ENCODE measurements at regions not wholly inside any gene's neighbourhood (a gene's known extent, or its start where the extent isn't known, plus 50 kb on each side); places are given as distances from the start of the nearest gene placed in this dataset.

DNA sequence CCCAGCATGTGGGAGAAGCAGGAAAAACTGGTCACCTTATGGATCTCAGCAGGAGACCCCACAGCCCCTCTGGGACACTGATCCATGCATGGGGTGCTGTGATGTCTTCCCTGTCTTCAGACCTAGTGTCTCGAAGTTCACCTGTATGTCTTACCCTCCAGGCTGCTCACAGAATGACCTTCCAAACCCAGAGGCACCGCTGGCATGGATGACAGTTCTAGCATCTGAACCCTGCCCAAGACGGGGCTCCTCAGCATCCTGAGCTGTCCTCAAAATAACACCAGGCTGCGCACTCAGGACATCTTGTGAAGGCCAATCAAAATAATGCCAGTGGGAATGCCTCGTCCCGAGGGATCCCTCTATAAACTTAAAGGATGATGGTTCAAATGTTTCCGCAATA, 824.9 kb downstream of the TBC1D22A start:
- DNase-seq (ENCODE audit: low spot score) = no peak

DNA sequence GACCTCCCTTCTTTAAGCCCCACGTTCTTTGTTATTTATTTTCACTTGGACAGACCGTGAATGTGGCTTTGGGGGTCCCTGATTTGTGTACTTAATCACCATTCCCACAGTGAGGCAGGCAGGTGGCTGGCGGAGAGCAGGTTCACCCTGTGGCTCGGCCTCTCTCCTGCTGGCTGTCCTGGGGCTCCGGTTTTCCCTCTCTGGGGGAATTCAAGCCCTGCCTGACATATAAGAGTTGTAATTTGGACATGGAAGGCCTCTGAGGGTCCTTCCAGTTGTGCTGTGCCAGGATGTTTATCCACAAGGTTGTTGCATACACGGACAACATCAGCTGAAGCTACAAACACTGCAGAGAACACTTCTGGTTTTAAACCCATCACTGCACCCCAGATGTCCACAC, 824.5 kb downstream of the TBC1D22A start:
- DNase-seq (ENCODE audit: low spot score) = no peak
- TF ChIP-seq, protein P1, sequence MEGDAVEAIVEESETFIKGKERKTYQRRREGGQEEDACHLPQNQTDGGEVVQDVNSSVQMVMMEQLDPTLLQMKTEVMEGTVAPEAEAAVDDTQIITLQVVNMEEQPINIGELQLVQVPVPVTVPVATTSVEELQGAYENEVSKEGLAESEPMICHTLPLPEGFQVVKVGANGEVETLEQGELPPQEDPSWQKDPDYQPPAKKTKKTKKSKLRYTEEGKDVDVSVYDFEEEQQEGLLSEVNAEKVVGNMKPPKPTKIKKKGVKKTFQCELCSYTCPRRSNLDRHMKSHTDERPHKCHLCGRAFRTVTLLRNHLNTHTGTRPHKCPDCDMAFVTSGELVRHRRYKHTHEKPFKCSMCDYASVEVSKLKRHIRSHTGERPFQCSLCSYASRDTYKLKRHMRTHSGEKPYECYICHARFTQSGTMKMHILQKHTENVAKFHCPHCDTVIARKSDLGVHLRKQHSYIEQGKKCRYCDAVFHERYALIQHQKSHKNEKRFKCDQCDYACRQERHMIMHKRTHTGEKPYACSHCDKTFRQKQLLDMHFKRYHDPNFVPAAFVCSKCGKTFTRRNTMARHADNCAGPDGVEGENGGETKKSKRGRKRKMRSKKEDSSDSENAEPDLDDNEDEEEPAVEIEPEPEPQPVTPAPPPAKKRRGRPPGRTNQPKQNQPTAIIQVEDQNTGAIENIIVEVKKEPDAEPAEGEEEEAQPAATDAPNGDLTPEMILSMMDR (IDR thresholded peaks at IDR 0.05; ENCODE audit: extremely low read depth, missing control alignments) = no peak

More for the DNA sequence above, 824.9 kb downstream of the TBC1D22A start:
- TF ChIP-seq, protein P1 (IDR thresholded peaks at IDR 0.05; ENCODE audit: extremely low read depth, missing control alignments) = no peak

DNA sequence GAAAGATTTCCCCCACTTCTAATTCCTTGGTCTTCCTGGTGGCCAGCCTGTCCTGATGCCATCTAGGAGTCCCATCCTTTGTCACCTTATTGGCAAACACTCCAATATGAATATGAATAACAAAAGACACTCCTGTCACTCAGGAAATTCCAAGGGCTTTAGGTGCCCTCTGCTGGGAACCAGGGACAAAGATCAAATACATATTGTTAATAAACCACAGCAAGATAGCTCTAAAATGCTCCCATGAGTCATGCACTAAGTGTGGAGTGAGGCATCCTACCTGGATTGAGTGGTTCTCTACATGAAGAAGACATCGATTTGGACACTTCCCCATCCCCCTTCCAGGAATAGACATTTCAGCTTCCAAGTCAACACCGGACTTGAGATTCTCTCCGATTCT, 823.6 kb downstream of the TBC1D22A start:
- TF ChIP-seq, protein P1 (IDR thresholded peaks at IDR 0.05; ENCODE audit: extremely low read depth, missing control alignments) = no peak
- no peak for DNase-seq (ENCODE audit: low spot score)

DNA sequence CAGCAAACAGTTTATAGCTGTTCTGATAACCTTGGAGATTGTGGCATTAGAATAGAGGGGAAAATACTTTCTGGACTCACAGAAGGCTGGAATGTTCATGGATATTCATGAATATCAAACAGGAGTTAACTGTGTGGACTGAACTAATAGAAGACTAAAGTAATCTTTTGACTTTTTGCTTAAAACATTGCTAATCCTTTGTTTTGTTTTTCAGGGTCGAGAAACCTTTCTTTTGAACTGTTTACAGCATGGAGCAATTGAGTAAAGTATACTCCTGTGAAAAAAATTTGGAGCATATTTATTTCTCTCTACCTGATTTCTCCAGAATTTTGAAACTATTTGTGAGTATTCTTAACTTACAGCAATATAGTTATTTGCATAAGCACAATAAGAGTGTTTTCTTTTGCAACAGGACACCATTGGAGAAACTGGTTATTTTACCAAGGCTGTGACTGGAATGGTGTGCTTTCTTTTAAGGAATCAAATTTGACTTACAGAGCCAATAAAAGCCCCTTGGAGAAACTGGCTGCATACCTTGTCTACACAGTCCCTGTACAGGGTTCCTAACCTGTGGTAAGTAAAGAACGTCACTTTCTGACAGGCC, 821.6 kb downstream of the TBC1D22A start:
- DNase-seq (ENCODE audit: low spot score) = no peak
- TF ChIP-seq, protein P1 (IDR thresholded peaks at IDR 0.05; ENCODE audit: extremely low read depth, missing control alignments) = no peak

DNA sequence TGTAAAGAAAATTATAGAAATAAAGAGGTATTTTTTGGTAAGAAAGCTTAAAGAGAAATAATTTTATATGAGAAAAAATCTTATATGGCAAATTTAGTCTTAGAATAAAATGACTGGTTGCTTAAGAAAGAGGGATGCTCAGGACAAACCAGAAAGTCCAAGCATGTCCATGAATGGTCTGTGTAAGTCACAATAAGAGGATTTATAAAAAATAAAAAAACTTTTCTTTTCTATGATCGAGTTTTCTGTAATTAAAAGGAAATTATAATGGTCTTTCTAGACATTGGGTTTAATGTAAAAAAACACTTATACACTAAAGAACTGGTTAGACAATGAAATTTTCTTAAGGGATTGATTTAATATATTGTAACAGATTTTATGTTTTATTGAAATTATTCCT, 819.6 kb downstream of the TBC1D22A start:
- DNase-seq (ENCODE audit: low spot score) = no peak
- TF ChIP-seq, protein P1 (IDR thresholded peaks at IDR 0.05; ENCODE audit: extremely low read depth, missing control alignments) = no peak

DNA sequence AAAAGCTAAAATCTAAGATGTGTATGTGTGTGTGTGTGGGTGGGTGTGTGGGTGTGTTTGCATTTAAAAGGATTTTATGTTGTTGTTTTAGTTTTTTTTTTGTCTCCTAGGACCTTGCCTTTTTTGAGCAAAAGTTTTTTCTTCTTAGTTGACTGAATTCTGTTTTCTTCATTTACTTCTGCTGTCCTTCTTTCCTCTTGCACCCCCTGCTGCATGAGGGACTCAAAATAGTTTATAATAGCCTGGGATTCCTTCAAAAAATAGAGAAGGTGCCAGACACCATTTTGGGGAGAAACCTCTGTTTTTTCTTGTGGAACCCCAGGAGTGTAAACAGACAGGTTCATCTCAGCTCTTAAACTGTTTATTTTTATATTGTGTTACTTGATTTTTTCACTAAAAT, 817.7 kb downstream of the TBC1D22A start:
- DNase-seq (ENCODE audit: low spot score) = no peak
- TF ChIP-seq, protein P1 (IDR thresholded peaks at IDR 0.05; ENCODE audit: extremely low read depth, missing control alignments) = no peak

DNA sequence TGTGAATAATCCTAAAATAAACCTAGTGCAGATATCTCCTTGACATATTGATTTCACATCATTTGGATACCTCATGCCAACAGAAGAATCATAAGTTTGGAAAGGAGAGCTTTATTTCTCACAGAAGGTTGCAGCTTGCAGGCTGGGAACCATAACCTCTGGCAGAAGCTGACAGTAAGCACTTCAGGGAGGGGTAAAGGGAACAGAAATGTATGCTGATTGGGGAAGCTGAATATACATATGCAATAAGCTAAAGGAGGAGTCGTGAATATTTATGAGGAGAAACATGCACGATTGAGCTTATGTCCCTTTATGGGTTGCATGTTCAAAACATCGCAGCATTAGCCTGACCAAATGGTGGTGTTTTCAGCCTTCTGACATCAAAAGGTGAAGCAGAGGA, 814.5 kb downstream of the TBC1D22A start:
- TF ChIP-seq, protein P1 (IDR thresholded peaks at IDR 0.05; ENCODE audit: extremely low read depth, missing control alignments) = no peak

More for the DNA sequence above, 814.5 kb downstream of the TBC1D22A start:
- no peak for DNase-seq (ENCODE audit: low spot score)

All from GM20000 (cell line).